Calu3 (cell line): ENCODE measurements at regions not wholly inside any gene's neighbourhood (a gene's known extent, or its start where the extent isn't known, plus 50 kb on each side); places are given as distances from the start of the nearest gene placed in this dataset.

ENCODE experiments used
- BruUV-seq: library from RNA; stranded (reverse); fragments of 400-500 nt; replicated peaks from 2 replicates; lab custom pipeline; 2021; lab: Mats Ljungman, UMichigan
- CTCF ChIA-PET: fragments of 300-600 bp; sonication (Branson Sonifier 250); formaldehyde crosslinking; loops from one replicate; lab custom pipeline; 2022; ENCODE audit warnings: antibody characterized with exemption; lab: Charles Lee
- DNase-seq: peaks from one replicate; pipeline ENCODE4 v3.0.0; 2022
- H3K27ac Mint-ChIP-seq: one replicate; pipeline ENCODE4 v1.8.0; 2022; ENCODE audit warnings: mixed read lengths; ENCODE audit not compliant: unreplicated experiment
- H3K27me3 Mint-ChIP-seq: one replicate; pipeline ENCODE4 v1.8.0; 2022; ENCODE audit warnings: mixed read lengths; ENCODE audit not compliant: unreplicated experiment
- H3K36me3 Mint-ChIP-seq: one replicate; pipeline ENCODE4 v1.8.0; 2022; ENCODE audit warnings: mild to moderate bottlenecking, moderate library complexity, mixed read lengths; ENCODE audit not compliant: insufficient read depth, unreplicated experiment
- H3K4me1 Mint-ChIP-seq: one replicate; pipeline ENCODE4 v1.8.0; 2022; ENCODE audit warnings: mild to moderate bottlenecking, low read depth, mixed read lengths; ENCODE audit not compliant: unreplicated experiment
- H3K4me3 Mint-ChIP-seq: one replicate; pipeline ENCODE4 v1.8.0; 2022; ENCODE audit warnings: mild to moderate bottlenecking, low read depth, moderate library complexity, mixed read lengths; ENCODE audit not compliant: unreplicated experiment
- H3K9me3 Mint-ChIP-seq: one replicate; pipeline ENCODE4 v1.8.0; 2022; ENCODE audit warnings: low read depth, mixed read lengths; ENCODE audit not compliant: unreplicated experiment
- intact Hi-C: fragments of 100-400 bp; cut with micrococcal nuclease; formaldehyde crosslinking; loops from one replicate; pipeline ENCODE4 v1.10.0; 2022; ENCODE audit not compliant: unreplicated experiment
- TF ChIP-seq, protein P1 (sequence below): fragments of 200-600 bp; IDR thresholded peaks from one replicate; pipeline ENCODE4 v1.8.0; 2022; ENCODE audit warnings: antibody characterized with exemption; ENCODE audit not compliant: unreplicated experiment

DNA sequence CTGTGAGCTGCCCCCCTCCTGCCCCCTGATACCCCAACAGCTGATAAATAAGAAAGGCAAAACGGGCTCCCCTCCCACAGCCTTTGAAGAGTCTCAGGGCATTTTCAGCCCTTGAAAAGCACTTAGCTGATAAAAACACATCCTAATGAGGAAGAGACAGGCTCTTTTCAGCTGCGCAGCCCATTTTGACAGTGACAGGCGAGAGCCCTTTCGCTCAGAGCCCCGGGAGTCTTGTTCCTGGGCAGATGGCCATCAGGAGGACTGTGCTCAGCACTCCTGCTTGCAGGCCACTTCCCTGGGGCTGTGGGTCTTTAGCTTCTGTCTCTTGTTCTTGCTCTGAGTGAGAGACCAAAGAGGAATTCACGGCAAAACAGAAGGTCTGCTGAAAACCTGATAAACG lies 757.2 kb downstream of the BRD1 start:
- Mint-ChIP-seq H3K4me3 (no peak overlapping the region), H3K36me3 (no peaks in the 10 kb centered on the region), H3K9me3 (peaks cover 27% of the 10 kb centered on the region), H3K4me1 (no peaks in the 10 kb centered on the region), H3K27ac (no peak overlapping the region), H3K27me3 (no peaks in the 10 kb centered on the region)
- no TSS peak for BruUV-seq
- TF ChIP-seq, protein P1, sequence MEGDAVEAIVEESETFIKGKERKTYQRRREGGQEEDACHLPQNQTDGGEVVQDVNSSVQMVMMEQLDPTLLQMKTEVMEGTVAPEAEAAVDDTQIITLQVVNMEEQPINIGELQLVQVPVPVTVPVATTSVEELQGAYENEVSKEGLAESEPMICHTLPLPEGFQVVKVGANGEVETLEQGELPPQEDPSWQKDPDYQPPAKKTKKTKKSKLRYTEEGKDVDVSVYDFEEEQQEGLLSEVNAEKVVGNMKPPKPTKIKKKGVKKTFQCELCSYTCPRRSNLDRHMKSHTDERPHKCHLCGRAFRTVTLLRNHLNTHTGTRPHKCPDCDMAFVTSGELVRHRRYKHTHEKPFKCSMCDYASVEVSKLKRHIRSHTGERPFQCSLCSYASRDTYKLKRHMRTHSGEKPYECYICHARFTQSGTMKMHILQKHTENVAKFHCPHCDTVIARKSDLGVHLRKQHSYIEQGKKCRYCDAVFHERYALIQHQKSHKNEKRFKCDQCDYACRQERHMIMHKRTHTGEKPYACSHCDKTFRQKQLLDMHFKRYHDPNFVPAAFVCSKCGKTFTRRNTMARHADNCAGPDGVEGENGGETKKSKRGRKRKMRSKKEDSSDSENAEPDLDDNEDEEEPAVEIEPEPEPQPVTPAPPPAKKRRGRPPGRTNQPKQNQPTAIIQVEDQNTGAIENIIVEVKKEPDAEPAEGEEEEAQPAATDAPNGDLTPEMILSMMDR: no peak
- DNase-seq: no peak
- intact Hi-C loops: no loop called here
- CTCF ChIA-PET: no interaction called here

DNA sequence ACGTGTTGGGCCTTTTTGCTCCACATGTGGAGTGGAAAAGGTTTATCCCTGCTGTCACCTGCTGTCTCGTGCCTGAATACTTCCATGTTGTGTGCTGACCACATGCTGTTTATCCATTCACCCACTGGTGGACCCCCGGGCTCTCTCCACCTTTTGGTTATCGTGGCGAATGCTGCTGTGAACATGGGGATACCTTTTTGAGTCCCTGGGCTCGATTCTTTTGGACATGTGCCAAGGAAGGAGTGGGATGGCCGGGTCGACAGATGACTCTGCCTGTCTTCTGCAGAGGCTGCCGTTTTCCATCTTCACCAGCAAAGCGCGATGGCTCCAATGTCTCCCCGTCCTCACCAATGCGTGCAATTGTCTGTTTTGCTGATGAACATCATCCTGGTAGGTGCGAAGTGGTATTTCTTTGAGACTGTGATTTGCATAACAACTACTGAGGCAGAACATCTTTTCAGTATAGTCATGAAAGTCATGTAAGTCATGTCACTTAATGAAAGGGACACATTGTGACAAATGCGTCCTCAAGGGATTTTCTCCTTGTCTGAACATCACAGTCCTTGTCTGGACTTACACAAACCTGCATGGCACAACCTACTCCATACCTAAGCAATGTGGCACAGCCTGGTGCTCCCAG lies 758.7 kb downstream of the BRD1 start:
- no peaks in the 10 kb centered on the region for H3K4me1 Mint-ChIP-seq
- peaks cover 27% of the 10 kb centered on the region for H3K9me3 Mint-ChIP-seq
- intact Hi-C loops: no loop called here
- no TSS peak for BruUV-seq
- H3K27ac Mint-ChIP-seq: no peak overlapping the region
- no peak overlapping the region for H3K4me3 Mint-ChIP-seq
- CTCF ChIA-PET: no interaction called here
- DNase-seq: no peak
- TF ChIP-seq, protein P1: no peak
- H3K27me3 Mint-ChIP-seq: no peaks in the 10 kb centered on the region
- H3K36me3 Mint-ChIP-seq: no peaks in the 10 kb centered on the region

DNA sequence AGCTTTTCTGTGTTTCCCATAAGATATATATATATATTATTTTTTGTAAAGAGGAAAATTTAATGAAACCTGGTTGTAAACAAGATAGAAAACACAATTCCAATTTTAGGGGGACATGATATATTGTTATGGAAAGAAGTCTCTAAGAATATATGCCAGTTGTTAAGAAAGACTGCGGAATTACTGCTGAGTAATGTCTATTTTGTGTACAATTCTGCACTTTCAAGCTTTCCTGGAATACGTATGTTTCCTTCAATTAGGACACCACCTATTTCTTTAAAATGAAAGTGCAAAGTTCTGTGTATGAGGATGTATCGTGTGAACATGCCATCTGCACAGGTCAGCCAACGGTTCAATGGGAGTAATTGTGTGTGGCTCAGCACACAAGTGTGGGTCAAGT lies 760.2 kb downstream of the BRD1 start:
- H3K4me3 Mint-ChIP-seq: no peak overlapping the region
- BruUV-seq: no TSS peak
- H3K36me3 Mint-ChIP-seq: no peaks in the 10 kb centered on the region
- DNase-seq: no peak
- H3K9me3 Mint-ChIP-seq: peaks cover 27% of the 10 kb centered on the region
- TF ChIP-seq, protein P1: no peak
- no peaks in the 10 kb centered on the region for H3K27me3 Mint-ChIP-seq
- H3K4me1 Mint-ChIP-seq: no peaks in the 10 kb centered on the region
- H3K27ac Mint-ChIP-seq: no peak overlapping the region
- intact Hi-C loops: no loop called here
- CTCF ChIA-PET: interaction anchor here (0.7 kb wide), 1 partner anchor 193 kb away, joined by 3 read pairs; no protein-coding TSS in a partner anchor

DNA sequence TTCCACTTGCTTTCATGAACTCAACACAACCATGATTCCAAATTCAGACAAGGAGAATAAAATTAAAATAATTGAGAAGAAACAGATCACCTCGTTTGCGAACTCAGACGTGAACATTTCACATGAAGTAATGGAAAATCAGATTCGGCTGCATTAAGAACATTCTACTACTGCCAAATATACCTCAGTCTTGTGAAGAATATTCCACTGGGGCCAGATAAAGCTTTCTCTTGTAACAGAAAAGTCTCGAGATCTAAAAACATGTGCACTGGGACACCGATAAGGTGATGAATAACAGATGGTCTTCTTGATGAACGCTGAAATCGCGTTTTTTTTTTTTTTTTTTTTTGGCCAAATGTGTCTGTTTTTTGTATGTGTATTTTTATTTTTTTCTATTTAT lies 761.1 kb downstream of the BRD1 start:
- Mint-ChIP-seq H3K4me3 (no peak overlapping the region), H3K4me1 (no peaks in the 10 kb centered on the region), H3K9me3 (peaks cover 25% of the 10 kb centered on the region), H3K36me3 (no peaks in the 10 kb centered on the region), H3K27me3 (no peaks in the 10 kb centered on the region), H3K27ac (no peak overlapping the region)
- intact Hi-C loops: no loop called here
- DNase-seq: no peak
- TF ChIP-seq, protein P1: no peak
- BruUV-seq: no TSS peak
- CTCF ChIA-PET: interaction anchor here (0.7 kb wide), 1 partner anchor 192 kb away, joined by 3 read pairs; no protein-coding TSS in a partner anchor
